ENCODE measurements at regions not wholly inside any gene's neighbourhood (a gene's known extent, or its start where the extent isn't known, plus 50 kb on each side); places are given as distances from the start of the nearest gene placed in this dataset.
"Not testable (repeated sequence)": the region's sequence is repeated elsewhere in the genome, so short reads cannot be mapped to it uniquely, and the experiment has no call there.

GRCh38 chr14:42508209-42508946, 901.7 kb downstream of the LRFN5 start:
- H3K36me3 ChIP-seq = no peaks in the 10 kb centered on the region
- H3K4me3 ChIP-seq = no peak overlapping the region
- no peaks in the 10 kb centered on the region for H3K4me1 ChIP-seq
- H3K27ac ChIP-seq = no peak overlapping the region
- DNase-seq (ENCODE audit: extremely low spot score in 2 of 2) = no peak
- H3K27me3 ChIP-seq = no peaks in the 10 kb centered on the region
- TF ChIP-seq POLR2AphosphoS5 (IDR thresholded peaks at IDR 0.05; ENCODE audit: insufficient read depth in 1 of 2, low read depth in 1 of 2) (no peak), POLR2A (IDR thresholded peaks at IDR 0.05) (no peak), CTCF (IDR thresholded peaks at IDR 0.05) (no peak)
- no peaks in the 10 kb centered on the region for H3K9me3 ChIP-seq
- intact Hi-C loops (cut with DNase I) = no loop called here

GRCh38 chr14:42504433-42504832, 897.8 kb downstream of the LRFN5 start:
- no peaks in the 10 kb centered on the region for H3K27me3 ChIP-seq
- DNase-seq (ENCODE audit: extremely low spot score in 2 of 2) = no peak
- intact Hi-C loops (cut with DNase I) = no loop called here
- no peak overlapping the region for H3K4me3 ChIP-seq
- no peaks in the 10 kb centered on the region for H3K4me1 ChIP-seq
- no peaks in the 10 kb centered on the region for H3K36me3 ChIP-seq
- no peak overlapping the region for H3K27ac ChIP-seq
- no peaks in the 10 kb centered on the region for H3K9me3 ChIP-seq
- no peak for TF ChIP-seq POLR2A (IDR thresholded peaks at IDR 0.05)
- TF ChIP-seq CTCF (IDR thresholded peaks at IDR 0.05) = no peak
- no peak for TF ChIP-seq POLR2AphosphoS5 (IDR thresholded peaks at IDR 0.05; ENCODE audit: insufficient read depth in 1 of 2, low read depth in 1 of 2)

GRCh38 chr14:42499137-42499536, 892.5 kb downstream of the LRFN5 start:
- Histone ChIP-seq H3K27ac (no peak overlapping the region), H3K4me3 (no peak overlapping the region), H3K4me1 (no peaks in the 10 kb centered on the region), H3K9me3 (no peaks in the 10 kb centered on the region), H3K27me3 (no peaks in the 10 kb centered on the region), H3K36me3 (no peaks in the 10 kb centered on the region)
- TF ChIP-seq POLR2A (IDR thresholded peaks at IDR 0.05) (no peak), CTCF (IDR thresholded peaks at IDR 0.05) (no peak), POLR2AphosphoS5 (IDR thresholded peaks at IDR 0.05; ENCODE audit: insufficient read depth in 1 of 2, low read depth in 1 of 2) (no peak)
- no peak for DNase-seq (ENCODE audit: extremely low spot score in 2 of 2)
- intact Hi-C loops (cut with DNase I) = no loop called here

GRCh38 chr14:42490536-42490935, 883.9 kb downstream of the LRFN5 start:
- intact Hi-C loops (cut with DNase I) = no loop called here
- no peak overlapping the region for H3K27ac ChIP-seq
- no peak for DNase-seq (ENCODE audit: extremely low spot score in 2 of 2)
- H3K36me3 ChIP-seq = no peaks in the 10 kb centered on the region
- no peaks in the 10 kb centered on the region for H3K27me3 ChIP-seq
- no peak overlapping the region for H3K4me3 ChIP-seq
- TF ChIP-seq POLR2A (IDR thresholded peaks at IDR 0.05) (no peak), POLR2AphosphoS5 (IDR thresholded peaks at IDR 0.05; ENCODE audit: insufficient read depth in 1 of 2, low read depth in 1 of 2) (no peak), CTCF (IDR thresholded peaks at IDR 0.05) (no peak)
- H3K4me1 ChIP-seq = no peaks in the 10 kb centered on the region
- no peaks in the 10 kb centered on the region for H3K9me3 ChIP-seq

- intact Hi-C loops (cut with DNase I) = no loop called here
- TF ChIP-seq CTCF (IDR thresholded peaks at IDR 0.05) (no peak), POLR2AphosphoS5 (IDR thresholded peaks at IDR 0.05; ENCODE audit: insufficient read depth in 1 of 2, low read depth in 1 of 2) (no peak), POLR2A (IDR thresholded peaks at IDR 0.05) (no peak)
- no peaks in the 10 kb centered on the region for H3K36me3 ChIP-seq
Measured at GRCh38 chr14:42488965-42489364, 882.3 kb downstream of the LRFN5 start.

GRCh38 chr14:42482345-42482971, 875.8 kb downstream of the LRFN5 start:
- H3K4me3 ChIP-seq; H3K27ac ChIP-seq; H3K27me3 ChIP-seq; H3K36me3 ChIP-seq; H3K9me3 ChIP-seq; H3K4me1 ChIP-seq; intact Hi-C loops (cut with DNase I); DNase-seq (ENCODE audit: extremely low spot score in 2 of 2): not testable (repeated sequence)

More at GRCh38 chr14:42488965-42489364, 882.3 kb downstream of the LRFN5 start:
- DNase-seq (ENCODE audit: extremely low spot score in 2 of 2) = no peak
- Histone ChIP-seq H3K4me3 (no peak overlapping the region), H3K27me3 (no peaks in the 10 kb centered on the region), H3K9me3 (no peaks in the 10 kb centered on the region), H3K4me1 (no peaks in the 10 kb centered on the region), H3K27ac (no peak overlapping the region)

- H3K4me3 ChIP-seq; intact Hi-C loops (cut with DNase I); H3K27ac ChIP-seq; H3K36me3 ChIP-seq; H3K4me1 ChIP-seq; DNase-seq (ENCODE audit: extremely low spot score in 2 of 2); H3K9me3 ChIP-seq; H3K27me3 ChIP-seq: not testable (repeated sequence)
Measured at GRCh38 chr14:42481714-42482113, 875.0 kb downstream of the LRFN5 start.
